Heart left ventricle (tissue), 16 donors: ENCODE measurements at regions not wholly inside any gene's neighbourhood (a gene's known extent, or its start where the extent isn't known, plus 50 kb on each side); places are given as distances from the start of the nearest gene placed in this dataset.

Experiments used
- ATAC-seq, 4 donors: fragments of 200-7000 bp; cut with Tn5 transposase; one replicate each; pipeline ENCODE4 v1.9.1; 2020 to 2022; ENCODE audit warnings: moderate library complexity in 4 of 4, mild to moderate bottlenecking in 3 of 4, moderate number of reproducible peaks in 1 of 4
- DNase-seq, 5 donors: peaks; one replicate each; pipeline ENCODE4 v3.0.0-alpha.2; 2020
- H3K27ac ChIP-seq, 12 donors: fragments of 200-600 bp; sonication (generic) in 4 of 12; one replicate each; pipeline versions ENCODE4 v1.5.0 to v1.8.0; 2016 to 2022; ENCODE audit warnings: mild to moderate bottlenecking in 2 of 12
- H3K27me3 ChIP-seq, 9 donors: fragments of 200-600 bp; sonication (generic) in 2 of 9; one replicate each; pipeline versions ENCODE4 v1.5.1 to v1.8.0; 2016 to 2022; ENCODE audit warnings: mild to moderate bottlenecking in 3 of 9
- H3K36me3 ChIP-seq, 9 donors: fragments of 200-600 bp; sonication (generic) in 2 of 9; one replicate each; pipeline versions ENCODE4 v1.5.0 to v1.8.0; 2018 to 2022; ENCODE audit warnings: mild to moderate bottlenecking in 2 of 9
- H3K4me1 ChIP-seq, 12 donors: fragments of 200-600 bp; sonication (generic) in 4 of 12; one replicate each; pipeline versions ENCODE4 v1.5.0 to v1.8.0; 2016 to 2022; ENCODE audit warnings: mild to moderate bottlenecking in 3 of 12
- H3K4me3 ChIP-seq, 12 donors: fragments of 200-600 bp; sonication (generic) in 4 of 12; one replicate each; pipeline versions ENCODE4 v1.5.0 to v1.8.0; 2017 to 2022; ENCODE audit warnings: mild to moderate bottlenecking in 9 of 12, moderate library complexity in 4 of 12
- H3K9me3 ChIP-seq, 12 donors: fragments of 200-600 bp; sonication (generic) in 4 of 12; one replicate each; pipeline versions ENCODE4 v1.5.0 to v1.8.0; 2016 to 2022; ENCODE audit warnings: mild to moderate bottlenecking in 1 of 12
- POLR2A ChIP-seq, 2 donors: fragments of 450-650 bp; IDR thresholded peaks; one replicate each; pipeline ENCODE4 v1.6.1; 2017; ENCODE audit warnings: antibody characterized with exemption in 2 of 2, mild to moderate bottlenecking in 2 of 2, moderate library complexity in 2 of 2
- WGBS, 4 donors: extraction: QIAGEN DNeasy Blood & Tissue Kit in 2 of 4; methylation state at CpG; one replicate each; pipeline versions ENCODE4 v1.1.5 to v1.1.7; 2013 to 2018; 5-methylcytosine and 5-hydroxymethylcytosine counted together
- intact Hi-C, 10 donors: fragments of 100-400 bp; cut with DNase I; formaldehyde crosslinking; loops; one replicate each; pipeline versions ENCODE4 v1.11.1 to v1.14.2; 2022
- TF ChIP-seq, protein P1 (sequence below), 12 donors: fragments of 200-600 bp; sonication (generic) in 4 of 12; IDR thresholded peaks; one replicate each; pipeline versions ENCODE4 v1.5.0 to v1.8.0; 2018 to 2022; ENCODE audit warnings: antibody characterized with exemption in 12 of 12, mild to moderate bottlenecking in 5 of 12
- donor health status: ischemic (EF 13 %, LVEDD 7.1; RV severe dilation, severe dysfunction).
- donor health status: healthy with polysubstance abuse.
- donor health status: DM: no; HTN: yes; CAD: no.
- donor health status: DM: no; HTN: no; CAD: no.
- donor health status: ischemic (EF 25% LVEDD 6.9; RV normal size, moderate dysfunction).
- donor health status: ischemic (EF 25% LVEDD 5.7; RV mildly dilated, moderate dysfunction).
- donor health status: healthy.
- donor health status: DM: yes; HTN: yes; CAD: no.
- donor health status: ischemic (EF 35%, LVEDD 5.7; RV mildly dilated, moderate dysfunction).
- donor health status: nonischemic (EF 11% LVEDD 7.7; RV severe dilation, severe dysfunction).
- donor health status: DM: yes; HTN: yes; CAD: no.
- donor health status: PGD.
- donor health status: ischemic (EF 29% LVEDD 5.4; RV normal size, mild dysfunction).
- donor health status: nonischemic (EF 23%, LVEDD 6.1; RV moderate dilation, normal function).

DNA sequence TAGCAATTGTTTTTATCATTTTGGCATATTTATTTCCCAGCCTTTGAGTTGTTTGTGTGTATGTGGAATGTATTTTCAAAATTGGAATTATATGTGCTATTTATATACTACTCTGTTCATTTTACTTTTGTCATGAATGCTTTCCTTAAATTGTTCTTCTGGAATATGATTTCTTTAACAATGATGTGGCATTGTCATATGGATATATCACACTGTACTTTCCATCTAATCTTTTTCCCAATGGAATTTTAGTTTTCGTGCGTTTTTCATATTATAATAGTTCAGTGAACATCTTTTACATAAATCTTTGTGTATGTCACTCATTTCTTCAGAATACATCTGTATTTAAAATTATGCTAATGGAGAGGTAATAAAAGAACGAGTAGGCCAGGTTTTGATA lies 980.1 kb upstream of the WWC1 start:
- no peak for DNase-seq
- 75 to 82% (median 79%) methylated on average over 3 of the region's 3 CpGs for WGBS, 4 donors
- intact Hi-C loops: no loop called here
- no peaks in the 10 kb centered on the region for H3K36me3 ChIP-seq
- H3K4me3 ChIP-seq: no peak overlapping the region
- TF ChIP-seq, protein P1, sequence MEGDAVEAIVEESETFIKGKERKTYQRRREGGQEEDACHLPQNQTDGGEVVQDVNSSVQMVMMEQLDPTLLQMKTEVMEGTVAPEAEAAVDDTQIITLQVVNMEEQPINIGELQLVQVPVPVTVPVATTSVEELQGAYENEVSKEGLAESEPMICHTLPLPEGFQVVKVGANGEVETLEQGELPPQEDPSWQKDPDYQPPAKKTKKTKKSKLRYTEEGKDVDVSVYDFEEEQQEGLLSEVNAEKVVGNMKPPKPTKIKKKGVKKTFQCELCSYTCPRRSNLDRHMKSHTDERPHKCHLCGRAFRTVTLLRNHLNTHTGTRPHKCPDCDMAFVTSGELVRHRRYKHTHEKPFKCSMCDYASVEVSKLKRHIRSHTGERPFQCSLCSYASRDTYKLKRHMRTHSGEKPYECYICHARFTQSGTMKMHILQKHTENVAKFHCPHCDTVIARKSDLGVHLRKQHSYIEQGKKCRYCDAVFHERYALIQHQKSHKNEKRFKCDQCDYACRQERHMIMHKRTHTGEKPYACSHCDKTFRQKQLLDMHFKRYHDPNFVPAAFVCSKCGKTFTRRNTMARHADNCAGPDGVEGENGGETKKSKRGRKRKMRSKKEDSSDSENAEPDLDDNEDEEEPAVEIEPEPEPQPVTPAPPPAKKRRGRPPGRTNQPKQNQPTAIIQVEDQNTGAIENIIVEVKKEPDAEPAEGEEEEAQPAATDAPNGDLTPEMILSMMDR (IDR thresholded peaks at IDR 0.05): no peak
- TF ChIP-seq POLR2A (IDR thresholded peaks at IDR 0.05): no peak
- H3K27ac ChIP-seq: no peak overlapping the region
- H3K4me1 ChIP-seq: no peaks in the 10 kb centered on the region
- no peaks in the 10 kb centered on the region for H3K27me3 ChIP-seq
- H3K9me3 ChIP-seq: no peaks in the 10 kb centered on the region
- ATAC-seq: no peak

DNA sequence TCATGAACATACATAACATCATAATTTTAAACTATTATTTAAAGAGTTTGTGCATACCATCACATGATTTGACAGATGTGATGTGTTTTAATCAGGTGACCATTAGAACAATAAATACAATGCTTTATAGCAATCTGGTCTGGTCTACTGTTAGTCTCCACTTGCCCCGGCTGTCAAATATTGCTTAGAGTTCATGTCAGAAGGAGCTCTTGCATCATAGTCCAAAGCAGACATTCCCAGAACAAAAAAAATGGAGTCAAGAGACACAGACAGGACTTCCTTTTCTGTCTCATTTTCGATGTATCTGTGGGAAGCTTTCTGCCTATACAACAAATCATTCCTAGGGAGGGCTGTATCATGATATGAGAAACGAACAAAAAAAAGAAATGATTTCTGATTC lies 979.2 kb upstream of the WWC1 start:
- H3K9me3 ChIP-seq: no peaks in the 10 kb centered on the region
- H3K36me3 ChIP-seq: no peaks in the 10 kb centered on the region
- TF ChIP-seq, protein P1 (IDR thresholded peaks at IDR 0.05): no peak
- TF ChIP-seq POLR2A (IDR thresholded peaks at IDR 0.05): no peak
- intact Hi-C loops: no loop called here
- H3K4me1 ChIP-seq: no peaks in the 10 kb centered on the region
- no peak overlapping the region for H3K27ac ChIP-seq
- no peak overlapping the region for H3K4me3 ChIP-seq
- DNase-seq (no peak), ATAC-seq (no peak)
- 63 to 70% (median 67%) methylated on average over 3 of the region's 3 CpGs for WGBS, 4 donors
- H3K27me3 ChIP-seq: no peaks in the 10 kb centered on the region

DNA sequence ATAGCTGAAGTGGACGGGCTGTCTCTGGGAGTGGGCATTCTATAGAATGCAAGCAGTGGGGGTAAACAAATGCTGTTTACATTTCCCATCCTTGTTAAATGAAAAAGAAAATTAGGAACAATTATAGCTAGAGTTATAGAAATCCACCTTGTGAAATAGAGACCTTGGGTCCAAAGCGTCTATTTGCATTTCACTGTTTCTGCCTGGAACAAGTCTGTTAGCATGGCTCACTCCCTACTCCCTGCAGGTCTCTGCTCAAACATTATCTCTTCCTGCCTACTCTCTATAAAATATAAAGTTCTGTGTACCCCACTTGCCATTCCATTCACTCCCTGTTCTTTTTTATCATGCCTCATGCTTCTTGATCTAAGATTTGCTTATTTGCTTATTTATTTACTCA lies 975.7 kb upstream of the WWC1 start:
- DNase-seq (no peak), ATAC-seq (no peak)
- WGBS, 4 donors: 78 to 91% (median 84%) methylated on average over 2 of the region's 2 CpGs
- Histone ChIP-seq H3K27ac (no peak overlapping the region), H3K4me3 (no peak overlapping the region), H3K4me1 (no peaks in the 10 kb centered on the region), H3K36me3 (no peaks in the 10 kb centered on the region), H3K27me3 (no peaks in the 10 kb centered on the region), H3K9me3 (no peaks in the 10 kb centered on the region)
- TF ChIP-seq, protein P1 (IDR thresholded peaks at IDR 0.05): no peak
- no peak for TF ChIP-seq POLR2A (IDR thresholded peaks at IDR 0.05)
- intact Hi-C loops: no loop called here

DNA sequence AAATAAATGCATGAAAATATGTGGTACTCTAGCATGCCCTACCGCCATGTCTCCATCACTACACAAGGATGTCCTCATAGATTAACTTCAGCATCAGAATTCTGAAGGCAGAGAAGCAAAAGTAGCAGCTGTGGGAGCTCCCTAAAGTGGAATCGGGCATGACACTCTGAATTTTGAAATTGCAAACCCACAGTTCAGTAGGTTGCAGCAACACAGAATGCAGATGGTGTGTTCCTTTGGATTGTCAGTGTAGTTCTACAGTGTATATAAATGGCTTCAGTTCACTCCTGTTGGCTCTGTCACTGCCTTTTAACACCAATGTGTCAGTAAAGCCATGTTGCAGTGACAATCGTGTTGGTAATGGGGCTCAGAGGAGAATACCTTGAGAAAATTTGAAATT lies 973.6 kb upstream of the WWC1 start:
- no peak for DNase-seq
- WGBS, 4 donors: 63 to 77% (median 71%) methylated on average over 3 of the region's 3 CpGs
- Histone ChIP-seq H3K27ac (no peak overlapping the region), H3K4me1 (no peaks in the 10 kb centered on the region), H3K27me3 (no peaks in the 10 kb centered on the region), H3K9me3 (no peaks in the 10 kb centered on the region), H3K36me3 (no peaks in the 10 kb centered on the region), H3K4me3 (no peak overlapping the region)
- TF ChIP-seq, protein P1 (IDR thresholded peaks at IDR 0.05): no peak
- TF ChIP-seq POLR2A (IDR thresholded peaks at IDR 0.05): no peak
- ATAC-seq: no peak
- intact Hi-C loops: no loop called here
